H1 (cell line): ENCODE measurements at regions not wholly inside any gene's neighbourhood (a gene's known extent, or its start where the extent isn't known, plus 50 kb on each side); places are given as distances from the start of the nearest gene placed in this dataset.

Experiments
- CTCF ChIA-PET: fragments of 300-600 bp; sonication (Branson Sonifier 250); formaldehyde crosslinking; loops from one replicate; lab custom pipeline; 2021; ENCODE audit not compliant: partially characterized antibody; lab: Charles Lee
- POLR2A ChIA-PET: fragments of 300-600 bp; sonication (Branson Sonifier 250); formaldehyde crosslinking; loops from one replicate; lab custom pipeline; 2021; ENCODE audit warnings: inconsistent platforms; ENCODE audit not compliant: partially characterized antibody; lab: Charles Lee
- DNase-seq, 2 experiments: peaks; one replicate each; pipeline versions ENCODE4 v3.0.0 to v3.0.0-alpha.2; 2010 to 2022; ENCODE audit warnings: low spot score in 2 of 2, low read depth in 1 of 2, mixed read lengths in 1 of 2
- FAIRE-seq: peaks from 2 replicates; lab custom pipeline; 2011; peaks lifted over from hg19 to GRCh38; lab: Jason Lieb, UNC
- H2AFZ ChIP-seq: 2 replicates; pipeline ENCODE4 v1.8.1; 2012; ENCODE audit warnings: low read length, inconsistent platforms
- H2AK5ac ChIP-seq: 2 replicates; pipeline ENCODE4 v1.6.1; 2013; ENCODE audit warnings: low read depth, low read length
- H2BK120ac ChIP-seq: replicated peaks from 2 replicates; pipeline ENCODE3; 2013; ENCODE audit warnings: low read depth, low read length, inconsistent platforms
- H2BK12ac ChIP-seq: 2 replicates; pipeline ENCODE4 v1.6.1; 2013; ENCODE audit warnings: low read depth, low read length
- H2BK15ac ChIP-seq: 2 replicates; pipeline ENCODE4 v1.6.1; 2013; ENCODE audit warnings: low read length
- H2BK20ac ChIP-seq: 2 replicates; pipeline ENCODE4 v1.6.1; 2013; ENCODE audit warnings: low read length
- H2BK5ac ChIP-seq: 2 replicates; pipeline ENCODE4 v1.6.1; 2013; ENCODE audit warnings: low read depth, low read length
- H3K14ac ChIP-seq: 2 replicates; pipeline ENCODE4 v1.6.1; 2013; ENCODE audit warnings: inconsistent platforms; ENCODE audit not compliant: insufficient read length
- H3K18ac ChIP-seq: 2 replicates; pipeline ENCODE4 v1.6.1; 2013; ENCODE audit warnings: low read length; ENCODE audit errors: extremely low read depth
- H3K23ac ChIP-seq: 2 replicates; pipeline ENCODE4 v1.6.1; 2013; ENCODE audit warnings: inconsistent platforms; ENCODE audit not compliant: insufficient read length
- H3K23me2 ChIP-seq: 2 replicates; pipeline ENCODE4 v1.6.1; 2013; ENCODE audit warnings: low read depth, low read length
- H3K27ac ChIP-seq: 2 replicates; pipeline ENCODE4 v1.6.1; 2011; ENCODE audit warnings: low read depth, low read length, inconsistent platforms
- H3K27me3 ChIP-seq, 4 experiments: replicated peaks in 1 of 4; 1 replicate in 1 of 4; 2 replicates in 3 of 4; pipeline versions ENCODE4 v1.6.1 to v1.8.1; 2011 to 2013; ENCODE audit warnings: low read length in 3 of 4, mild to moderate bottlenecking in 3 of 4, inconsistent platforms in 2 of 4, mixed read lengths in 2 of 4, moderate library complexity in 1 of 4; ENCODE audit not compliant: control insufficient read depth in 3 of 4, insufficient read depth in 3 of 4; ENCODE audit errors: extremely low read depth in 1 of 4
- H3K36me3 ChIP-seq, 4 experiments: 2 replicates each; pipeline versions ENCODE4 v1.6.1 to v1.8.1; 2011 to 2013; ENCODE audit warnings: mild to moderate bottlenecking in 4 of 4, low read length in 3 of 4, moderate library complexity in 2 of 4, control low read depth in 1 of 4, inconsistent platforms in 1 of 4; ENCODE audit not compliant: insufficient read depth in 4 of 4, control insufficient read depth in 2 of 4
- H3K4ac ChIP-seq: replicated peaks from 2 replicates; pipeline ENCODE3; 2013; ENCODE audit warnings: low read length, low read depth, mixed read lengths, inconsistent platforms; ENCODE audit not compliant: insufficient read length
- H3K4me1 ChIP-seq, 4 experiments: replicated peaks in 1 of 4; 1 replicate in 1 of 4; 2 replicates in 3 of 4; pipeline versions ENCODE4 v1.6.1 to v1.8.1; 2011 to 2013; ENCODE audit warnings: low read length in 3 of 4, inconsistent platforms in 2 of 4, mixed read lengths in 1 of 4; ENCODE audit not compliant: insufficient read depth in 4 of 4, control insufficient read depth in 3 of 4
- H3K4me2 ChIP-seq, 2 experiments: 2 replicates each; pipeline versions ENCODE4 v1.6.1 to v1.8.1; 2011 to 2013; ENCODE audit warnings: low read depth in 2 of 2, low read length in 2 of 2, control low read depth in 1 of 2, inconsistent platforms in 1 of 2, mild to moderate bottlenecking in 1 of 2; ENCODE audit not compliant: insufficient read depth in 1 of 2
- H3K4me3 ChIP-seq, 4 experiments: fragments of 200-600, 300-600 bp in 1 of 4; sonication (generic), shearing (Covaris generic), sonication (Bioruptor Twin) in 1 of 4; 2 replicates each; pipeline versions ENCODE4 v1.5.1 to v1.8.1; 2011 to 2016; ENCODE audit warnings: low read length in 4 of 4, low read depth in 3 of 4, control low read depth in 2 of 4, inconsistent platforms in 2 of 4, mild to moderate bottlenecking in 2 of 4, mixed read lengths in 1 of 4, moderate library complexity in 1 of 4; ENCODE audit not compliant: insufficient read depth in 2 of 4; ENCODE audit errors: extremely low read depth in 1 of 4
- H3K56ac ChIP-seq: replicated peaks from 2 replicates; pipeline ENCODE3; 2013; ENCODE audit warnings: low read depth, mild to moderate bottlenecking, mixed read lengths, low read length, inconsistent platforms; ENCODE audit not compliant: insufficient read length
- H3K79me1 ChIP-seq: 2 replicates; pipeline ENCODE4 v1.6.1; 2013; ENCODE audit warnings: low read depth, low read length, control low read depth
- H3K79me2 ChIP-seq, 2 experiments: 2 replicates each; pipeline versions ENCODE4 v1.6.1 to v1.8.1; 2012 to 2013; ENCODE audit warnings: low read length in 2 of 2, mild to moderate bottlenecking in 2 of 2, inconsistent platforms in 1 of 2; ENCODE audit not compliant: insufficient read depth in 2 of 2, control insufficient read depth in 1 of 2
- H3K9ac ChIP-seq, 4 experiments: replicated peaks in 1 of 4; 1 replicate in 1 of 4; 2 replicates in 3 of 4; pipeline versions ENCODE4 v1.6.1 to v1.8.1; 2011 to 2013; ENCODE audit warnings: low read depth in 3 of 4, low read length in 3 of 4, control low read depth in 2 of 4, mild to moderate bottlenecking in 2 of 4, moderate library complexity in 2 of 4, inconsistent platforms in 1 of 4; ENCODE audit errors: extremely low read depth in 1 of 4
- H3K9me3 ChIP-seq, 2 experiments: 2 replicates each; pipeline versions ENCODE4 v1.6.1 to v1.8.1; 2012 to 2013; ENCODE audit warnings: mild to moderate bottlenecking in 2 of 2, moderate library complexity in 2 of 2, control low read depth in 1 of 2, inconsistent platforms in 1 of 2, low read depth in 1 of 2, low read length in 1 of 2, mixed read lengths in 1 of 2; ENCODE audit not compliant: insufficient read depth in 2 of 2
- H4K20me1 ChIP-seq, 2 experiments: replicated peaks in 1 of 2; 2 replicates each; pipeline versions ENCODE3 to v1.8.1; 2011 to 2013; ENCODE audit warnings: inconsistent platforms in 2 of 2, low read length in 2 of 2, mild to moderate bottlenecking in 1 of 2; ENCODE audit not compliant: insufficient read depth in 2 of 2, control insufficient read depth in 1 of 2
- H4K5ac ChIP-seq: 2 replicates; pipeline ENCODE4 v1.6.1; 2013; ENCODE audit warnings: low read length, low read depth, mixed read lengths, inconsistent platforms; ENCODE audit not compliant: insufficient read length
- H4K8ac ChIP-seq: 2 replicates; pipeline ENCODE4 v1.8.0; 2013; ENCODE audit warnings: mild to moderate bottlenecking, moderate library complexity, low read length, inconsistent platforms; ENCODE audit not compliant: insufficient read depth; ENCODE audit errors: extremely low read depth
- H4K91ac ChIP-seq: replicated peaks from 2 replicates; pipeline ENCODE3; 2013; ENCODE audit warnings: low read length, mixed read lengths, inconsistent platforms; ENCODE audit not compliant: insufficient read length
- KDM5A ChIP-seq: fragments of 200-600 bp; IDR thresholded peaks from 2 replicates; pipeline ENCODE4 v1.7.1; 2012; ENCODE audit warnings: mild to moderate bottlenecking, low read length, inconsistent platforms, mixed read lengths
- MAFK ChIP-seq: IDR thresholded peaks from 2 replicates; pipeline ENCODE4 v1.6.1; 2012; ENCODE audit warnings: low read depth, mild to moderate bottlenecking, improper control_type of control experiment, low read length
- RAD21 ChIP-seq, 2 experiments: IDR thresholded peaks in 1 of 2; conservative IDR thresholded peaks in 1 of 2; 2 replicates each; pipeline ENCODE4 v1.6.1; 2011; ENCODE audit warnings: low read depth in 2 of 2, low read length in 2 of 2, improper control_type of control experiment in 1 of 2, inconsistent platforms in 1 of 2, mild to moderate bottlenecking in 1 of 2, moderate library complexity in 1 of 2
- SIN3A ChIP-seq, 2 experiments: IDR thresholded peaks in 1 of 2; conservative IDR thresholded peaks in 1 of 2; 2 replicates each; pipeline ENCODE4 v1.6.1; 2011 to 2012; ENCODE audit warnings: low read length in 2 of 2, improper control_type of control experiment in 1 of 2, low read depth in 1 of 2, mild to moderate bottlenecking in 1 of 2
- SUZ12 ChIP-seq: fragments of 200-600 bp; sonication (generic); IDR thresholded peaks from 2 replicates; pipeline ENCODE4 v1.6.1; 2012; ENCODE audit warnings: mild to moderate bottlenecking, inconsistent platforms, low read length, moderate library complexity, mixed read lengths
- TAF1 ChIP-seq: IDR thresholded peaks from 2 replicates; pipeline ENCODE4 v1.6.1; 2011; ENCODE audit warnings: mild to moderate bottlenecking, low read depth, low read length
- TBP ChIP-seq: IDR thresholded peaks from 2 replicates; pipeline ENCODE4 v1.6.1; 2011; ENCODE audit warnings: low read depth, low read length, improper control_type of control experiment
- ZNF274 ChIP-seq: IDR thresholded peaks from 2 replicates; pipeline ENCODE4 v1.7.0; 2012; ENCODE audit warnings: low read length, borderline replicate concordance; ENCODE audit errors: extremely low read depth
- WGBS, 2 experiments: shearing (Covaris generic) in 1 of 2; methylation state at CpG; one replicate each; pipeline versions ENCODE4 v1.1.6 to v1.1.7; 2013 to 2015; ENCODE audit warnings: low lambda C conversion rate in 2 of 2, mixed read lengths in 2 of 2, inconsistent platforms in 1 of 2, low coverage in 1 of 2, missing lambda C conversion rate in 1 of 2; ENCODE audit not compliant: insufficient replicate concordance in 2 of 2, insufficient coverage in 1 of 2, insufficient read length in 1 of 2; ENCODE audit errors: extremely low coverage in 1 of 2, missing lambda C conversion rate in 1 of 2; 5-methylcytosine and 5-hydroxymethylcytosine counted together
- TF ChIP-seq, protein P1 (sequence below): IDR thresholded peaks from 2 replicates; pipeline ENCODE4 v1.6.1; 2012; ENCODE audit warnings: inconsistent platforms

DNA sequence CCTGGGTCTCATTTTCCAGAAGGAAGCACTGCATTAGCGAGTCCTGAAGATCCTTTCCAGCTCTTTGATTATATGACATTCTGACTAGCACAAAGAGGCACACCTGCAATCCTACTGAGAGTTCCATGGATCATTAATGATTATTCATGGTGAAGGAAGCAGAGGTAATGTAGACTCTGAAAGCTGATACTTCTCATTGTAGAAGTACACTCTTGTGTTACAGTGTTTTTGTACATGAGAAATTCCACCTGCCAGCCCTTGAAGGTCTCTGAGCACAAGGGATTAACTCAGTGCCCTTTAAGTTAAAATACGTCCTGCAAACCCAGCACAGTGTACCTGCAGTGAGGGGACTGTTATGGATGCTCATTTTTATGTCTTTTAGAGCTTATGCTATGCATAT is 558.8 kb upstream of the FBXO33 start:
- Histone ChIP-seq H2AK5ac (no peak overlapping the region), H3K56ac (no peak overlapping the region), H3K79me1 (no peaks in the 10 kb centered on the region), H3K14ac (no peak overlapping the region), H3K27ac (no peak overlapping the region), H3K4ac (no peak overlapping the region), H3K9ac (no peak overlapping the region), H2BK15ac (no peak overlapping the region), H3K18ac (no peak overlapping the region), H2BK20ac (no peak overlapping the region), H2BK5ac (no peak overlapping the region), H3K79me2 (no peaks in the 10 kb centered on the region), H3K9me3 (no peaks in the 10 kb centered on the region), H3K4me1 (no peaks in the 10 kb centered on the region), H3K23me2 (no peaks in the 10 kb centered on the region), H4K5ac (no peak overlapping the region), H3K4me3 (no peak overlapping the region), H3K27me3 (no peaks in the 10 kb centered on the region), H3K36me3 (no peaks in the 10 kb centered on the region), H2AFZ (no peak overlapping the region), H4K91ac (no peak overlapping the region), H2BK120ac (no peak overlapping the region), H4K20me1 (no peaks in the 10 kb centered on the region), H3K4me2 (no peak overlapping the region), H4K8ac (no peak overlapping the region), H3K23ac (no peak overlapping the region), H2BK12ac (no peak overlapping the region)
- DNase-seq (no peak), FAIRE-seq (no peak)
- POLR2A ChIA-PET = no interaction called here
- WGBS, 2 experiments = 84% methylated on average over 2 of the region's 2 CpGs; no CpG with 5 or more reads in 1 of the 2 experiments
- CTCF ChIA-PET = interaction anchor here (1.1 kb wide), 1 partner anchor 426 kb away, joined by 3 read pairs; no protein-coding TSS in a partner anchor
- TF ChIP-seq, protein P1, sequence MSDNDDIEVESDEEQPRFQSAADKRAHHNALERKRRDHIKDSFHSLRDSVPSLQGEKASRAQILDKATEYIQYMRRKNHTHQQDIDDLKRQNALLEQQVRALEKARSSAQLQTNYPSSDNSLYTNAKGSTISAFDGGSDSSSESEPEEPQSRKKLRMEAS = no peak
- TF ChIP-seq MAFK (no peak), ZNF274 (no peak), RAD21 (IDR thresholded peaks at IDR 0.05 in 1 of 2, conservative IDR thresholded peaks at IDR 0.05 in 1 of 2; ENCODE audit: low read depth in 2 of 2, low read length in 2 of 2) (no peak), TAF1 (no peak), TBP (no peak), SUZ12 (no peak), SIN3A (conservative IDR thresholded peaks at IDR 0.05 in 1 of 2, IDR thresholded peaks at IDR 0.05 in 1 of 2; ENCODE audit: low read depth in 1 of 2, low read length in 2 of 2) (no peak), KDM5A (no peak)
